ENCODE measurements at regions not wholly inside any gene's neighbourhood (a gene's known extent, or its start where the extent isn't known, plus 50 kb on each side); places are given as distances from the start of the nearest gene placed in this dataset.

- DNase-seq (ENCODE audit: low read depth, low spot score) (no peak), ATAC-seq (no peak)
- ChIA-PET POLR2A (no interaction called here), RAD21 (ENCODE audit: low non-redundant PET in 1 of 2, low total read pairs in 2 of 2, uncharacterized antibody in 2 of 2, unreplicated experiment in 2 of 2) (no interaction called here), CTCF (no interaction called here)
- no peak overlapping the region for H3K4me3 ChIP-seq (replicated peaks in 1 of 2; ENCODE audit: low read depth in 1 of 2, low read length in 2 of 2)
- H3K27me3 ChIP-seq (ENCODE audit: insufficient read depth, low read length), result no peaks in the 10 kb centered on the region
- no peaks in the 10 kb centered on the region for H3K4me1 ChIP-seq (ENCODE audit: control insufficient read depth in 1 of 2, insufficient read depth in 2 of 2, low read length in 2 of 2)
- TF ChIP-seq MAX (IDR thresholded peaks at IDR 0.05), result no peak
- TF ChIP-seq POLR2A (IDR thresholded peaks at IDR 0.05; ENCODE audit: borderline replicate concordance, extremely low read depth, insufficient read depth, insufficient read length), result no peak
- no peak for TF ChIP-seq SP1 (IDR thresholded peaks at IDR 0.05; ENCODE audit: low read depth)
- no peak for TF ChIP-seq SRF (IDR thresholded peaks at IDR 0.05; ENCODE audit: low read depth)
- no peak for TF ChIP-seq POLR2AphosphoS5 (IDR thresholded peaks at IDR 0.05; ENCODE audit: low read depth, low read length)
- no peak for TF ChIP-seq CTCF (IDR thresholded peaks at IDR 0.05 in 2 of 3, conservative IDR thresholded peaks at IDR 0.05 in 1 of 3; ENCODE audit: borderline replicate concordance in 1 of 3, insufficient read depth in 1 of 3, low read depth in 2 of 3, low read length in 2 of 3)
- TF ChIP-seq RAD21 (IDR thresholded peaks at IDR 0.05; ENCODE audit: low read depth), result no peak
- no peak for TF ChIP-seq CBX3 (IDR thresholded peaks at IDR 0.05; ENCODE audit: low read depth)
- no peak for TF ChIP-seq ELF1 (IDR thresholded peaks at IDR 0.05; ENCODE audit: borderline replicate concordance, low read depth)
- no peak for TF ChIP-seq SIN3A (IDR thresholded peaks at IDR 0.05; ENCODE audit: low read depth)
- no peak for TF ChIP-seq EZH2 (IDR thresholded peaks at IDR 0.05)
- no peak for TF ChIP-seq ZFX (IDR thresholded peaks at IDR 0.05)
- no peaks in the 10 kb centered on the region for H3K36me3 ChIP-seq (ENCODE audit: control insufficient read depth in 1 of 2, insufficient read depth in 2 of 2, low read length in 2 of 2)
- BruUV-seq (replicated peaks), result no TSS peak
- H3K9me2 ChIP-seq (ENCODE audit: insufficient read depth), result no peaks in the 10 kb centered on the region
- H4K20me1 ChIP-seq (ENCODE audit: insufficient read depth), result no peaks in the 10 kb centered on the region
- no peaks in the 10 kb centered on the region for H3K79me2 ChIP-seq (ENCODE audit: insufficient read depth, low read length)
- H3K27ac ChIP-seq (ENCODE audit: low read depth, low read length), result no peak overlapping the region
- no peaks in the 10 kb centered on the region for H3K9me3 ChIP-seq (ENCODE audit: control insufficient read depth in 1 of 2, insufficient read depth in 1 of 2, low read depth in 1 of 2, low read length in 2 of 2)
- intact Hi-C loops (cut with micrococcal nuclease), result loop anchor here (2.0 kb wide), 1 partner anchor 21 kb away; no protein-coding TSS in a partner anchor
- H2AFZ ChIP-seq (ENCODE audit: low read depth, low read length, poor library complexity, severe bottlenecking), result no peak overlapping the region
- H3K9ac ChIP-seq (ENCODE audit: low read length), result no peak overlapping the region
- no peak overlapping the region for H3K4me2 ChIP-seq (ENCODE audit: low read length)
Measured at GRCh38 chr2:7649461-7650228, 732.4 kb downstream of the RNF144A start.
